NB4 (cell line): ENCODE measurements at regions not wholly inside any gene's neighbourhood (a gene's known extent, or its start where the extent isn't known, plus 50 kb on each side); places are given as distances from the start of the nearest gene placed in this dataset.

Source experiments
- DNase-seq: peaks from one replicate; pipeline ENCODE4 v3.0.0; 2010; ENCODE audit warnings: low read depth
- H3K4me3 ChIP-seq: one replicate; pipeline ENCODE4 v1.5.1; 2011; ENCODE audit warnings: mild to moderate bottlenecking, low read depth, low read length, moderate library complexity
- MYC ChIP-seq: IDR thresholded peaks from 2 replicates; pipeline ENCODE4 v1.6.1; 2011; ENCODE audit warnings: low read depth, low read length
- POLR2A ChIP-seq: IDR thresholded peaks from 2 replicates; pipeline ENCODE4 v1.6.1; 2011; ENCODE audit warnings: mild to moderate bottlenecking; ENCODE audit not compliant: insufficient read length; ENCODE audit errors: extremely low read depth
- TF ChIP-seq, protein P1 (sequence below): IDR thresholded peaks from one replicate; pipeline ENCODE4 v1.5.1; 2012; ENCODE audit warnings: low read depth, low read length
- TF ChIP-seq, protein P2 (sequence below): IDR thresholded peaks from 2 replicates; pipeline ENCODE4 v1.6.1; 2011; ENCODE audit warnings: low read depth, low read length

DNA sequence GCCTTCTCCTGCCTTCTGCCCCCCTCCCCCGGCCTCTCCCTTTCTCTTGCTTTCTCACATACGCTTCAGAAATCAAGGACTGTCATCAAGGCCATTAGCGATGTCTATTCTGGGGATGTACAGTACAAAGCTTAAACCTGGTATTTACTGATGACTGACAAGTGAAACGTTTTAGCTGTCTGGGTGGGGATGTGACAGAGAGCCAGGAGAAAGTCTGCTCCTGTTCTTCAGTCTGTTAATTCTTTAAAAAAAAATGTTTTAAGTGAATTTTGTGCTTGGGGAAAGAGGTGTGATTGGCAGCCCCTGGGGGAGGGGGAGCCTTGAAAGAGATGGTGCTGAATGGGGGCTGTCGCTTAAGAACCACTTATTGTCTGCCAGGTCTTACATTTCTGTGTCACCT, 283.0 kb upstream of the PLXNA2 start:
- no peak overlapping the region for H3K4me3 ChIP-seq
- TF ChIP-seq POLR2A: no peak
- TF ChIP-seq, protein P1, sequence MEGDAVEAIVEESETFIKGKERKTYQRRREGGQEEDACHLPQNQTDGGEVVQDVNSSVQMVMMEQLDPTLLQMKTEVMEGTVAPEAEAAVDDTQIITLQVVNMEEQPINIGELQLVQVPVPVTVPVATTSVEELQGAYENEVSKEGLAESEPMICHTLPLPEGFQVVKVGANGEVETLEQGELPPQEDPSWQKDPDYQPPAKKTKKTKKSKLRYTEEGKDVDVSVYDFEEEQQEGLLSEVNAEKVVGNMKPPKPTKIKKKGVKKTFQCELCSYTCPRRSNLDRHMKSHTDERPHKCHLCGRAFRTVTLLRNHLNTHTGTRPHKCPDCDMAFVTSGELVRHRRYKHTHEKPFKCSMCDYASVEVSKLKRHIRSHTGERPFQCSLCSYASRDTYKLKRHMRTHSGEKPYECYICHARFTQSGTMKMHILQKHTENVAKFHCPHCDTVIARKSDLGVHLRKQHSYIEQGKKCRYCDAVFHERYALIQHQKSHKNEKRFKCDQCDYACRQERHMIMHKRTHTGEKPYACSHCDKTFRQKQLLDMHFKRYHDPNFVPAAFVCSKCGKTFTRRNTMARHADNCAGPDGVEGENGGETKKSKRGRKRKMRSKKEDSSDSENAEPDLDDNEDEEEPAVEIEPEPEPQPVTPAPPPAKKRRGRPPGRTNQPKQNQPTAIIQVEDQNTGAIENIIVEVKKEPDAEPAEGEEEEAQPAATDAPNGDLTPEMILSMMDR: no peak
- no peak for TF ChIP-seq MYC
- TF ChIP-seq, protein P2, sequence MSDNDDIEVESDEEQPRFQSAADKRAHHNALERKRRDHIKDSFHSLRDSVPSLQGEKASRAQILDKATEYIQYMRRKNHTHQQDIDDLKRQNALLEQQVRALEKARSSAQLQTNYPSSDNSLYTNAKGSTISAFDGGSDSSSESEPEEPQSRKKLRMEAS: no peak
- DNase-seq: no peak

DNA sequence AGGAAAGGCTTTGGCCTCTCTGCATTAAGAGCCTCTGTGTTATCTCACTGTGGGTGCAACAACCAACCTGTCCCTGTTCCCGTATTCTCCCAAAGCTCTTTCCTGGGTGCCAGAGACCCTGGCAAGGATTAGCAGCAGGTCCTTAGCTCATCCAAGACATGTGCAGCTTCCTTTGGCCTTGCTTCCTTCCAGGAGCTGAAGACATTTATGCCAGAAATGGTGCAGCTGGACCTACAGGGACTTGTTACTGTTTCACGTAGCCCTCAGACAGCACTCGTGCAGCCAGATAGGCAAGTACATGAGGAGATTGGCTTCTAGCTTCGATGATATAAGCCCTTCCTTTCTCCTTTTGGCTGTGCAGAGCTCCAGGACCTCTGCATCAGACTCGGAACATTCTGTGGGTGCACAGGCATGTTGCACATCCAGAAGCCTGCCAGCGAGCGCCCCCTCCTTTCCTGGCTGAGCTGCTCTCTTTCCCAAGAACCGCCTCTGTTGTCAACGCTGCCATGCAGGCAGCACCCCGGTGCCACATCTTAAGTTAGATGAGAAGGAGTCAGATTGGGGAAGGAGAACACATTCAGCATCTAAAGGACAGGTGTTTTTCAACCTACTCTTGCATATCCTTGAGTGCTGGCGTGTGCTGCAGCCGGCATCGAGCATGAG, 284.5 kb upstream of the PLXNA2 start:
- no peak overlapping the region for H3K4me3 ChIP-seq
- TF ChIP-seq, protein P1: no peak
- TF ChIP-seq, protein P2: no peak
- TF ChIP-seq POLR2A (no peak), MYC (no peak)
- DNase-seq: no peak

DNA sequence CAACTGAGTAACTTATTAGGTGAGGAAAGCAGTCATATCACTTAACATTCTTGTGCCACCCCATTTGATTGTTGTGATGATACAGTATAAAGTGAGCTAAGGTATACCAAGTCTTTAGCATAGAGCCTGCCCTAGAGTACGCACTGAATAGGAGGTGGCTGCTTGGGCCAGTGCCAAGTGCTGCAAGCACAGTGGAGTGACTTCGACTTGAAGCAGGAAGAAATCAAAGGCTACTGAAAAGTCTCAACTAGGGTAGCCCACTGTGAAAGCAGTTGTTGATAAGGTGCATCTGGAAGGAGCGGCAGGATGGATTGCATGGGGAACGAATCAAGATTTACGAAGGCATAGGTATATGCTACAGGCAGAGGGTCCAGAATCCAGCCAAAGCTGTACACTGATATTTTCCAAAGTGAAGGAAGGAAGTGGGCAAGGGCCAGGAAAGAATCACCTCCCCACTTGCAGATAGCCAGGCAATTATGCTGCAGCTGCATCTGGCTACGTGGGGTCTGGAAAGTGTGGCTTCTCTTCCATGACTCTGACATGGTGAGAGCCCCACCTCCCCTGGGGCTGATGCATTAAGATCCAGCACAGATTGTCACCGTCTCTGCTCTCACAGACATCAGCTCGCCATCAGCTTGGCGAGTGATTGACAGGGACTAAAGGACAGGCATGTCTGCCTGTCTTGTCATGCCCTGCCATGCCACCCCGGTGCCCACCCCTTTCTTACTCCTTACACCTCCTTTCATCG, 287.0 kb upstream of the PLXNA2 start:
- TF ChIP-seq MYC: no peak
- no peak for TF ChIP-seq POLR2A
- TF ChIP-seq, protein P1: no peak
- TF ChIP-seq, protein P2: no peak
- DNase-seq: no peak

DNA sequence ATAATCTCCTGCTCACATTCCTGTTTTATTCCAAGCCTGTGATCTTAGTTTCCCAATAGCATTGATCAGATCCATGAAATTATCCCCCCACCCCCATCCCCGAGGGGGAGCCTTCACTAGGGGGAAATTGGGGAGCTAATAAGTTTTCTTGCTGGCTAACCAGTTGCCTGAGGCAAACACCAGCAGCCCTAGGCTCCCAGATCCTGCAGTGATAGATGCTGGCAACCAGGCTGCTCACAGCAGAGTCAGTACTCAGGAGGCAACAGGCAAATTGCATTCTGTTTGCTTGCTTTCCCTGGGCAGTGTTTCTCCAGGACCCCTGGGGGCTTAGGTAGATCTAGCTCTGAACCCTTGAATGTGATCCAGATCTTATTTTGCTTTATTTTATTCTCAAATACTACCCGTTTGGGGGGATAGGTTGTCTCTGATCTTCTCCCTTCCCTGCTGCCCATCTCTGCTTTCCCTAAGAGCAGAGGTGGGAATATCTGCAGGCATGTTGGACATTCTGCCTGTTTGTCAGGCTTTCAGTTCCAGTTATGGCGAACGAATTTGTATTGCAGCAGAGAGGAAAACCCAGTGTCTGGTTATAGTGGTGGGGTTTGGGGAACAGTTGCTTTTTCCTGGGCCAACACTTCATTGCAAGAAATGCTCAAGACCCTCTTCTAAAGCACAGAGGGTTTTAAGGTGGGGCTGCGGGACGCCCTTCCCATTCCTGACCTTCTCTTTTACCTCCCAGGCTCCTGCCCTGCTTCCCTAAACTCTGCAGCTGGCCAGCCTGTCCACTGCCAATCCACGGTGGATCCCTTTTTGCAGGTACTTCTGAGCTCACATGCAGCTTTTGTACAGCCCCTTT, 289.8 kb upstream of the PLXNA2 start:
- DNase-seq: no peak
- H3K4me3 ChIP-seq: no peak overlapping the region
- no peak for TF ChIP-seq POLR2A

More for the DNA sequence above, 287.0 kb upstream of the PLXNA2 start:
- H3K4me3 ChIP-seq: no peak overlapping the region

DNA sequence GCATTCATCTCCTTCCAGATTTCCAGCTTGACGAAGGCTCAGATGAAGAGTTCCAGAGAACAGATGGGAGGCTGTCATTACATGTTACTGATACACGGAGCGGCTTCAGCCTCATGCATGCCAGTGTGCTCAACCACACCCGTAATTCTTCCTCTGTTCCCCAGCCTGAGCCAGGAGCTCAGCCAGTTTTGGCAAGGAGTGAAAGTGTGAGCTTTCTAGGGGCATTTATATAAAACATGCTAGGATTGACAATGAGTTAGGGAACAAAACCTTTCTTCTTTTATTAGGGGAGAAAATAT, 290.4 kb upstream of the PLXNA2 start:
- no peak for DNase-seq
- no peak overlapping the region for H3K4me3 ChIP-seq
- TF ChIP-seq POLR2A: no peak
- no peak for TF ChIP-seq MYC
- TF ChIP-seq, protein P2: no peak
- TF ChIP-seq, protein P1: no peak

DNA sequence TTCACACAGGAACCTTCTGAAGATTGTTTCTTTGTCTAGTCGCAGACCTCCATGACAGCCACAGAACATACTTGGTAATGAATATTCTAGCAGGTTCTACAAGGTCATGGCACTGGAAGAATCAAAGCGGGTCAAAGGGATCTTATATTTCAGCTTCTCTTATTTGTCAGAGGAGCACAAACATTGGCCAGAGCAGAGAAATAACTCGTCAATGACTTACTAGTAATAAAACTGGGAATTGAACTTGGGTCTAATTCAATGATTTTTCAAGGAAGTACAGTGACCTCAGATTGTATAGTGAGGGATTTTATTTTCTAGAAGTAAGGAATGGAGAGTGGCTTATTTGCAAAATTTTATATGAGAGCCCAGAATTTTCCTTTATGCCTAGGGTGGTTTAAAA, 290.8 kb upstream of the PLXNA2 start:
- no peak overlapping the region for H3K4me3 ChIP-seq
- DNase-seq: no peak
- TF ChIP-seq, protein P1: no peak
- no peak for TF ChIP-seq MYC
- TF ChIP-seq, protein P2: no peak
- no peak for TF ChIP-seq POLR2A
